Activated CD8-positive, alpha-beta T cell treated with anti-CD3 and anti-CD28 coated beads for 36 hours (primary cell): ENCODE measurements at regions not wholly inside any gene's neighbourhood (a gene's known extent, or its start where the extent isn't known, plus 50 kb on each side); places are given as distances from the start of the nearest gene placed in this dataset.

ENCODE experiments used
- ATAC-seq: fragments of 200-7000 bp; cut with Tn5 transposase; one replicate; pipeline ENCODE4 v1.10.0; 2021; ENCODE audit warnings: mild to moderate bottlenecking, moderate library complexity
- CTCF ChIA-PET: fragments of 350-600 bp; sonication (Branson Sonifier 250); formaldehyde crosslinking; loops from one replicate; lab custom pipeline; 2021; ENCODE audit warnings: antibody characterized with exemption; lab: Charles Lee
- POLR2A ChIA-PET: fragments of 350-600 bp; sonication (Branson Sonifier 250); formaldehyde crosslinking; loops from one replicate; lab custom pipeline; 2021; ENCODE audit warnings: antibody characterized with exemption; lab: Charles Lee
- DNase-seq: peaks from one replicate; pipeline ENCODE4 v3.0.0-alpha.2; 2020
- H3K27ac Mint-ChIP-seq: one replicate; pipeline ENCODE4 v1.8.0; 2021; ENCODE audit warnings: mild to moderate bottlenecking, mixed read lengths
- H3K27me3 Mint-ChIP-seq: one replicate; pipeline ENCODE4 v1.8.0; 2021; ENCODE audit warnings: mixed read lengths
- H3K36me3 Mint-ChIP-seq: one replicate; pipeline ENCODE4 v1.8.0; 2021; ENCODE audit warnings: low read depth, mixed read lengths
- H3K4me1 Mint-ChIP-seq: one replicate; pipeline ENCODE4 v1.8.0; 2021; ENCODE audit warnings: low read depth, mixed read lengths
- H3K4me3 Mint-ChIP-seq: one replicate; pipeline ENCODE4 v1.8.0; 2021; ENCODE audit warnings: mild to moderate bottlenecking, moderate library complexity, mixed read lengths
- H3K9me3 Mint-ChIP-seq: one replicate; pipeline ENCODE4 v1.8.0; 2021; ENCODE audit warnings: mixed read lengths
- intact Hi-C: fragments of 100-400 bp; cut with micrococcal nuclease; formaldehyde crosslinking; loops from one replicate; pipeline ENCODE4 v1.10.0; 2022
- TF ChIP-seq, protein P1 (sequence below): fragments of 200-600 bp; IDR thresholded peaks from one replicate; pipeline ENCODE4 v1.8.0; 2022; ENCODE audit warnings: antibody characterized with exemption, mild to moderate bottlenecking

DNA sequence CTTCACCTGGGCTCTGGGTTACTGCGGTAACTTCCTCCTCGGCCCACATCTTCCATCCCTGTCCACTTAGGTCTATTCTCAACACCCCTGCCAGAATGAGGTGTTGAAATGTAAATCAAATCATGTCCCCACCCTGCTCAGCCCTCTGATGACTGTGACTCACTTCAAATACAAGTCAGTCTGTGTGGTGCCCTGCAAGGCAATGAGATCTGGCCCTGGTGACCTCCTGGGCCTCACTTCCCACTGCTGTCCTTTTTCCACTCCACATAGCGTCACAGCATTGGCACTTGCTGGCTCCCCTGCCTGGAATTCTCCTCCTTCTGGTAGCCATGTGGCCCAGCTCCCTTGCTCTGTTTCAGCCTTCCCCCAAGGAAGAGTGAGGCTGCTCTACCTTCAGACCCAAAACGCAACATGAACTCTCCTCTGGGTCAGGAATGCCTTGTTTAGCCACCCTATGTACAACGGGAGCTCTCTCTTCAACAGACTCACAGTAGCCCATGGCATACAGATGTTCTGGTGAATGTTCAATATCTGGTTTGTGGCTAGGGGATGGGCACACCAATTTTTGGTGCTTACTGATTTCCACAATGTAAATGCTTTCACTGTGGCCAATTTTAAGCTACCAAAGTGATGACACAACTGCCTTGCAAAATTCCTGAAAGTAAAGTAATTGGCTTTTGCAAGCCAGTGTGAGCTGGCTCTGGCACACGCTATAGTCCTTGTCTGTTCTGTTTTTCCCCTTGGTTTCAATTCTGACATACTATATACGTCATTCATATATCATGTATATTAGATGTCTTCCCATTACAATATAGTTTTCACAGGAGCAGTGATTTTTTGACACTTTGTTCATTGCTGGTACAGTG lies 550.3 kb upstream of the HS6ST1 start:
- Mint-ChIP-seq H3K9me3 (no peaks in the 10 kb centered on the region), H3K4me1 (no peaks in the 10 kb centered on the region), H3K27me3 (peaks cover 1% of the 10 kb centered on the region), H3K4me3 (no peak overlapping the region), H3K36me3 (no peaks in the 10 kb centered on the region), H3K27ac (no peak overlapping the region)
- no peak for ATAC-seq
- POLR2A ChIA-PET, result no interaction called here
- CTCF ChIA-PET, result no interaction called here
- TF ChIP-seq, protein P1, sequence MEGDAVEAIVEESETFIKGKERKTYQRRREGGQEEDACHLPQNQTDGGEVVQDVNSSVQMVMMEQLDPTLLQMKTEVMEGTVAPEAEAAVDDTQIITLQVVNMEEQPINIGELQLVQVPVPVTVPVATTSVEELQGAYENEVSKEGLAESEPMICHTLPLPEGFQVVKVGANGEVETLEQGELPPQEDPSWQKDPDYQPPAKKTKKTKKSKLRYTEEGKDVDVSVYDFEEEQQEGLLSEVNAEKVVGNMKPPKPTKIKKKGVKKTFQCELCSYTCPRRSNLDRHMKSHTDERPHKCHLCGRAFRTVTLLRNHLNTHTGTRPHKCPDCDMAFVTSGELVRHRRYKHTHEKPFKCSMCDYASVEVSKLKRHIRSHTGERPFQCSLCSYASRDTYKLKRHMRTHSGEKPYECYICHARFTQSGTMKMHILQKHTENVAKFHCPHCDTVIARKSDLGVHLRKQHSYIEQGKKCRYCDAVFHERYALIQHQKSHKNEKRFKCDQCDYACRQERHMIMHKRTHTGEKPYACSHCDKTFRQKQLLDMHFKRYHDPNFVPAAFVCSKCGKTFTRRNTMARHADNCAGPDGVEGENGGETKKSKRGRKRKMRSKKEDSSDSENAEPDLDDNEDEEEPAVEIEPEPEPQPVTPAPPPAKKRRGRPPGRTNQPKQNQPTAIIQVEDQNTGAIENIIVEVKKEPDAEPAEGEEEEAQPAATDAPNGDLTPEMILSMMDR, result no peak
- no peak for DNase-seq
- intact Hi-C loops, result no loop called here

DNA sequence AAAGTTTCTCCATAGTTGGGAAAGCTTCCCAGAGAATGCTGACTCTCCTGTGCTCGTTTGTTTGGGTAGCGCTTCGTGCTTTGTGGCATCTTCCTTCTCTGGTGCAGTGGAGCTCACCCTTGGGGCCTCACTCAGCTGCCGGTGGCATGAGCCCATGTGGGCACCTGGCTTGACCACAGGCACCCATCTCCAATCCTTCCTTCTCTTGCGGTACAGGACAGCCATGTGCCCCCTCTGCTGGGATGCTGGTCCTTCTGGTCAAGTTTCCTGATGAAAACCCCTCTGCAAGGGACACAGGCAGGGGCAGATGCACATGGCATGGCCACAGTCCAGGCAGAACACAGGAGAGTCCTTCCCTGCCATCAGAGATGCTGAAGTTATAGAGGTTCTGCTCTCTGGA lies 555.9 kb upstream of the HS6ST1 start:
- Mint-ChIP-seq H3K9me3 (no peaks in the 10 kb centered on the region), H3K36me3 (no peaks in the 10 kb centered on the region), H3K4me1 (no peaks in the 10 kb centered on the region), H3K27ac (no peak overlapping the region), H3K4me3 (no peak overlapping the region), H3K27me3 (peaks cover 3% of the 10 kb centered on the region)
- POLR2A ChIA-PET, result no interaction called here
- no peak for ATAC-seq
- CTCF ChIA-PET, result no interaction called here
- DNase-seq, result no peak
- intact Hi-C loops, result no loop called here
- TF ChIP-seq, protein P1, result no peak

DNA sequence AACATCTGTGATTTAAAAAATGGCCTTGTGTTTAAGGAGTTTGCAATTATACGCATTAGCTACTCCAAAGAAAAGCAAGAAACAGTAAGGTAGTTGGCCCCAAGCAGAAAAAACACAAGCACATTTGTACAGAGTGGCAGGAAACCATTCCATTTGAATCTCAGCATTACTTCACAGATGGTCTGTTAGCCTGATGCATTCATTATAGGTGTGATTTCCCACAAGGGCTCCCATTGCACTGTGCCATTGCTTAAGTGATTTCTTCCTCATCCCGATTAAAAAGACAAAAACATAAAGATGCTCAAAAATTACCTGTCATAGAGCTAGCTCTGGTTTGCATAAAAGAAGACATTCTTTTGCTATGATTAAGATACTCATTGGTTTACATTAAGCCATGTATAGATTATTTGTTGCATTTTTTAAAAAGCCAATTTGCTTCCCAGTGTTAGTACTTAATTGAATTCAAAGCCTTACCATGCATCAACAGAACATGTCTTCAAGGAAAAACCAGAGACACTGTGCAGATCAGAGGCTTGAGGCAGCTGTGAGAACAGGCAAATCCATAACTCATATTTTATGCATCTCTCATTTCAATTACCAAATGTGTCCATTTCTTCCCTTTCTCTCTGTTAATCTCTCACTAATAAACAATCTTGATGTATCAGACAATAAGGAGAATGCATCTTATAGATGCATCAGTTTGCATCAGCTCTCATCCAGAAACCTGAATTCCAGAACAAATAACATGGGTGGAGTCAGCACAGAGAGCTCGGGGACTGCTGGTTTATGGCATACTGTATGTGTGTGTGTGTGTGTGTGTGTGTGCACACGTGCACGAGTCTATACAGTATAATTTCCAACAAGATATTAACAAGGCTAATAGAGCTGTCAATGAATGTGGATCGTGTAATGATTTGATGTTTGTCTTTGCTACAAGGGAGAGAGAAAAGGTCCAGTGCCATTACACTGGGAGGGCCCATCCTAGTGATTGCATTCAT lies 558.6 kb upstream of the HS6ST1 start:
- no peaks in the 10 kb centered on the region for H3K9me3 Mint-ChIP-seq
- ChIA-PET POLR2A (no interaction called here), CTCF (no interaction called here)
- H3K27me3 Mint-ChIP-seq, result peaks cover 2% of the 10 kb centered on the region
- H3K27ac Mint-ChIP-seq, result no peak overlapping the region
- intact Hi-C loops, result no loop called here
- no peaks in the 10 kb centered on the region for H3K4me1 Mint-ChIP-seq
- no peaks in the 10 kb centered on the region for H3K36me3 Mint-ChIP-seq
- no peak for DNase-seq
- TF ChIP-seq, protein P1, result no peak
- no peak overlapping the region for H3K4me3 Mint-ChIP-seq
- ATAC-seq, result no peak

DNA sequence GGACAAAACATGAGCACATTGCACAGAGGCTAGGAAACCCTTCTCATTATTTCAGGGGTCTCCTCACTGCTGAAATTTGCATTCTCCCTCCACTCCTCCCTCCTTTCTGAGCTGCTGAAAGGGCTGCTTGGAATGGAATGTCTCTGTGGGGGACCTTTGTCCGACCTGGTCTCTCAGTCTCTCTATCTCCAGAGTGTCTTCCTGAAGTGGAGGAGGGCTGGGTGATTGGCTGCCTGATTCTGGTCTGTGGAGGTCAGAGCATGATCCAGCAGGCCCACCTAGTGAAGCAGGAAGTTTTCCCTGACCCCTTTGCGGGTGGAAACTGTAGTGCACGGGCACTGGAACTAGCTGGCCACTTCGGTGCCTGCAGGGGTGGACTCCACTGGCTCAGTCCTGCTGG lies 560.5 kb upstream of the HS6ST1 start:
- no peak for ATAC-seq
- TF ChIP-seq, protein P1, result no peak
- Mint-ChIP-seq H3K27me3 (peaks cover 2% of the 10 kb centered on the region), H3K9me3 (peaks cover 2% of the 10 kb centered on the region), H3K4me3 (no peak overlapping the region), H3K36me3 (no peaks in the 10 kb centered on the region), H3K27ac (no peak overlapping the region), H3K4me1 (no peaks in the 10 kb centered on the region)
- ChIA-PET CTCF (no interaction called here), POLR2A (no interaction called here)
- no peak for DNase-seq
- intact Hi-C loops, result no loop called here

DNA sequence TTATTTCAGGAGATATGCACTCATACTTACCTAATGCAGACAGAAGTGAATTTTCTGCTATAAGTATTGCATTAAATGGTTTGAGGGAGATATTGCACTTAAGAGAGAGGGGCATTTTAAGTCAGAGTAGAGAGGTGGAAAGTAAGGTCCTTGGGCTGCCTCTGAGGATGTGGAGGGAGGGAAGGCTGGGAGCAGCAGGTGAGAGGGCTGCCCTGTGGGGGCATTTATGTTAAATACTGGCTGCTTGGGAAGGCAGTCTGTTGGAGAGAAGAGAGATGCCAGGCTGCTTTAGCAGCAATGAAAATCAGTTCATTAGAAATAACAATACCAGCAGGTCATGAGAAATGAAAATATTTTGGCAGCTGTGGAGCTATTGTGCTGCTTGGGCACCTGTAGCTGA lies 576.2 kb upstream of the HS6ST1 start:
- Mint-ChIP-seq H3K9me3 (no peaks in the 10 kb centered on the region), H3K4me3 (no peak overlapping the region), H3K27me3 (no peaks in the 10 kb centered on the region), H3K27ac (no peak overlapping the region), H3K4me1 (no peaks in the 10 kb centered on the region), H3K36me3 (no peaks in the 10 kb centered on the region)
- TF ChIP-seq, protein P1, result no peak
- intact Hi-C loops, result no loop called here
- ChIA-PET CTCF (no interaction called here), POLR2A (no interaction called here)
- DNase-seq, result no peak
- no peak for ATAC-seq
